Kidney capillary endothelial cell (primary cell): ENCODE measurements at regions not wholly inside any gene's neighbourhood (a gene's known extent, or its start where the extent isn't known, plus 50 kb on each side); places are given as distances from the start of the nearest gene placed in this dataset.
"Not testable (repeated sequence)": the region's sequence is repeated elsewhere in the genome, so short reads cannot be mapped to it uniquely, and the experiment has no call there.

Experiments
- DNase-seq: peaks from one replicate; pipeline ENCODE4 v3.0.0-alpha.2; 2018; ENCODE audit warnings: low spot score

- no peak for DNase-seq
Observed at GRCh38 chr5:82956600-82956999, 120.6 kb downstream of the TMEM167A start.

GRCh38 chr5:82952326-82952725 lies 124.9 kb downstream of the TMEM167A start:
- no peak for DNase-seq

DNA sequence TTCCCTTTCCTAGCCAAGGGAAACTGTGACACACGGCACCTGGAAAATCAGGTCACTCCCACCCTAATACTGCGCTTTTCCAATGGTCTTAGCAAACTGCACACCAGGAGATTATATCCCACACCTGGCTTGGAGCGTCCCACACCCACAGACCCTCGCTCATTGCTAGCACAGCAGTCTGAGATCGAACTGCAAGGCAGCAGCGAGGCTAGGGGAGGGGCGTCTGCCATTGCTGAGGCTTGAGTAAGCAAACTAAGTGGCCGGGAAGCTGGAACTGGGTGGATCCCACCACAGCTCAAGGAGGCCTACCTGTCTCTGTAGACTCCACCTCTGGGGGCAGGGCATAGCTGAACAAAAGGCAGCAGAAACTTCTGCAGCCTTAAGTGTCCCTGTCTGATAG lies 132.9 kb downstream of the TMEM167A start:
- DNase-seq = not testable (repeated sequence)

DNA sequence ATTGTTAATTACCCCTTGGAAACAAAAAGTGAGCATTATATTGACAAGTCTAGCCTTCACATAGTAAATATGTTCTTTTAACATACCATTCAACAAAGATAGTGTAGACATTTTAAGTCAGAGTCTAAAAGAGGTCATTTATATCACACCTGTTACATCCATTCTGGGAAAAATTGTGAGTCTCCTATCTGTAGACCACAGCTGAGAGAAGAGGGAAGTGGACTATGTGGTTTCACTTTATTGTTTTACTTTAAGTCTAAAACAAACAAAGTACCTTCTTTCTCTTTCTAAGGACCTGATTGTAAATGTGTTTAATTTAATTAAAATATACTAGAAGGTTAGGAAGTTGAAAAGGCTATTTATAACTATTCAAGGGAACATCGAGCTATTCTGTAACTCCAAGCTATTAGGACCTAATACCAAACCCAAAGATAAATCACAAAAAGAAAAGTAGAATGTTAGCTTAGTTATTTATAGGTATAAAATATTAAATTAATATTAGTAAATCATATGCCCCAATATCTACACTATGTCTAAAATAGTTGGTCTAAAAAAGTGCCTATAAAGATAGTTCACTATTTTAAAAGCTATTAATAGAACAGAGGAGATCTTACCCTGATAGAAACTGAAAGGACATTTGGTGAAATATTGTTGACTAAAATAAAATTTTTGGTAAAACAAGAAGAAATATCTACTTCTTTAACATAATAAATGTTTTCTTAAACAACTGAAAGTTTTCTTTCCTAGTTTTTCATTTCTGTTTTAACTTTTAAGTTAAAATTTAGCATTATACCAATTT lies 134.9 kb downstream of the TMEM167A start:
- no peak for DNase-seq

- no peak for DNase-seq
Observed at GRCh38 chr5:82938901-82939725, 138.1 kb downstream of the TMEM167A start.

DNA sequence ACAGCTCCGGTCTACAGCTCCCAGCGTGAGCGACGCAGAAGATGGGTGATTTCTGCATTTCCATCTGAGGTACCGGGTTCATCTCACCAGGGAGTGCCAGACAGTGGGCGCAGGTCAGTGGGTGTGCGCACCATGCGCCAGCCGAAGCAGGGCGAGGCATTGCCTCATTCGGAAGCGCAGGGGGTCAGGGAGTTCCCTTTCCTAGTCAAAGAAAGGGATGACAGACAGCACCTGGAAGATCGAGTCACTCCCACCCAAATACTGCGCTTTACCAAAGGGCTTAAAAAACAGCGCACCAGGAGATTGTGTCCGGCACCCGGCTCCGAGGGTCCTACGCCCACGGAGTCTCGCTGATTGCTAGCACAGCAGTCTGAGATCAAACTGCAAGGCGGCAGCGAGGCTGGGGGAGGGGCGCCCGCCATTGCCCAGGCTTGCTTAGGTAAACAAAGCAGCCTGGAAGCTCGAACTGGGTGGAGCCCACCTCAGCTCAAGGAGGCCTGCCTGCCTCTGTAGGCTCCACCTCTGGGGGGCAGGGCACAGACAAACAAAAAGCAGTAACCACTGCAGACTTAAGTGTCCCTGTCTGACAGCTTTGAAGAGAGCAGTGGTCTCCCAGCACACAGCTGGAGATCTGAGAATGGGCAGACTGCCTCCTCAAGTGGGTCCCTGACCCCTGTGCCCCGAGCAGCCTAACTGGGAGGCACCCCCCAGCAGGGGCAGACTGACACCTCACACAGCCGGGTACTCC lies 144.5 kb downstream of the TMEM167A start:
- not testable (repeated sequence) for DNase-seq

DNA sequence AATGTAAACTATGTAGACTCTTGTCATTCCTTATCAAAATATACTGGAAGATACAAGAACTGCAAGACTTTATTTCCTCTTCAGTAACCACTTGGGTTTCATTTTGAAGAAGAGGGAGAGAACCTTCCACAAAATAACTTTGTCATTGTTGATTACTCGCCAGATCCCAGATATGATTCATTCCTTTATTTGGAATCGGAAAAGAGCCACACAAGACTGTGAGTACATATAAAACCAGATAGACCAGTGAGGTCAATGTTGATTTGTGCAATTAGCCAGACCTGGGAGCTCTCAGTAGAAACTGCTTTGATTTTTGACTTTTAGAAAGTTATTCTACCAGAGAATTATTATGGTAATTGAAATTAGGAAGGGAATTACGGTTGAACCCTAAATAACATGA lies 146.1 kb downstream of the TMEM167A start:
- DNase-seq = no peak

- no peak for DNase-seq
Observed at GRCh38 chr5:82925061-82925411, 152.2 kb downstream of the TMEM167A start.

DNA sequence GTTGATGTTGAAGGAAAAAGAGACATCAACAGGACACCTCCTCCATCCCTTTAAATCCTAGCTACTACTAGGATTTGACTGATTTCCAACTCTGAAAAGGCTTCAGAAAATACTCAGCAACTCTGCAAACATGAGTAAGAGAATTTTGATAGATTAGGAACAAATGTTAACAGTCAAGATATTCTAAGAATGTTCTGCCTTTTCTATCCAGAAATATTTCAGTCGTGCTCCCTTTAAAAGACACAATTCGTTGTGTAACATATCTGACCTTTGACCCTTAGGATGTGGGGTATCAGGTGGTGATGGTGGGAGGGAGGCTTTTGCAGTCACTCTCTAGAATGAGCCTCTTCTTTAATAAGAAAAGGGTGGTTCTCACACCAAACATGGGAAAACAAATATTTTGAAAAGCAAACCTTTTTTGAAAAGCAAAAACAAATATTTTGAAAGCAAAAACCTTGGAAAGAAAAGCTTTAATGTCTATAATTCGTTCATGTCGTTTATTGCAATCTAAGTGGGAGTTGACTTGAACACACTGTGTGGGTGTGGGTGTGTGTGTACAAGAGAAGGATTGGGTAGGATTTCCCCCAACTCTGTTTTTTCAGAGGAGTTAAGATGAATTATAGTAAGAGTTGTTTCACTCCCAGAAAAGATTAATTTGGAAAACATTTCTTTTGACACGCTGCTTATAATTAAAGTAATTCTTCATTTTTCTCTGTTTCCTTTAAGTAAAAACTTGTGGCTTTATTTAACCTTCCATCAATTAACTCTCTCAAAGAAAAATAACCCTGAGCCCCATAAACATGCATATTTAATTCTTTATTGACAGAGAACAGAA lies 152.8 kb downstream of the TMEM167A start:
- DNase-seq = no peak

- no peak for DNase-seq
Observed at GRCh38 chr5:82922086-82922734, 155.0 kb downstream of the TMEM167A start.

DNA sequence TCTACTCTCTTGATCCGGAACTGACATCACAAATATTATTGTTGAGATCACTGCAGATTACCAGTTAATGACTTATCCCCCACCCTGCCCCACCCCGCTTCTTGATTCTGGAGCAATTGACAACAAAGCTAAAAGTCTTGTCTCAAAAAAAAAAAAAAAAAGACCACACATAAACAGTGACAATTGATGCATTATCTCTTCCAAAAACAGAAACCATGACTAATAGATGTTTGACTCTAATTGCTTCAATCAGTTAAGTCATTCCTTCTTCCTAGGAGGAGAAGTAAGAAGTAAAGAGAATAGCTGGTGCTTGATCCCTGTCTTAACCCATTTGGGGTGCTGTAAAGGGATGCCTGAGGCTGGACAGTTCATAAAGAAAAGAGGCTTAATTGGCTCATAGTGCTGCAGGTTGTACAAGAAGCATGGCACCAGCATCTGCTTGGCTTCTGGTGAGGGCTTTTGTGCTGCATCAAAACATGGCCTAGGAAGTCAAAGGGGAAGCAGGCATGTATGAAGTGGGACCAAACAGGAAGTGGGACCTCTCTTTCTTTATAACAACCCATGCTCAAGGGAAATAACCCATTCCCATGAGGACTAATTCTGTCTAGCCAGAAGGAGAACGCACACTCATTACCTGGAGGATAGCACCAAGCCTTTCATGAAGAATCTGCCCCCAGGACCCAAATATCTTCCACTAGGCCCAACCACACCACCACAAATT lies 158.7 kb downstream of the TMEM167A start:
- no peak for DNase-seq

DNA sequence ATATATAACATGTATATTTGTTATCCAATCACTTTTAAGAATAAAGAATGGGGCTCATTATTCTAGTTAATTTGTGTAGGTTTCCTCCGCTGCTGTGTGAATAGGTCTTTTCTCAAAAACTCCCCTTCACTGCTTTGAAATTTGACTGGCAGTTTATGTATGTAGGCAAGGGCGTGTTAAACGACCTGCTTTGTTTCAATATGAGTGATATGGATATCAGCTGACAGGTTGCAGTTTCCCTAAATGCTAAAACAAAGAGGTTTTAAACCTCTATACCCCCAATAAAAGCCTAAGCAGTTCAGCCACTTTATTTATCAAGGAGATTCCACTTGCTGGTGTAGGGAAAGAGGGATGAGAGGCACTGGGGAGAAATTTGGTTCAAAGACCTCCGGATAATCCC lies 159.6 kb downstream of the TMEM167A start:
- no peak for DNase-seq

DNA sequence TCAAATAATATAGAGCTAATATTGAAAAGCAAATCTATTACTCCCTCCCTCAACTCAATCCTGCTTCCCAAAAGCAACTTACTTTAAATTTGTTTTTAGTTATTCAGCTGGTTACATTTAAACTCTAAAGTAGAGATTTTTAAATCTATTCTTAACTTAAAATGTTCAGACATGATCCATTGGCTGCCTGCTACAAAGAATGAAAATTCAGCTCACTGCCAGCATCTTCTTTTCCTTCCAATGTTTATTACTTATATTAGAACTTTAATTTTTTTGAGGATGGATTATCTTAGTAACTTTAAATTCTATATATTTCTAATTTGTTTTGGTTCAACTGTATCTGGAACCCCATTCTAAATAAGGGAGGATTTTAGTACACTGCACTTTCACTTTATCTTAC lies 163.2 kb downstream of the TMEM167A start:
- DNase-seq = no peak

GRCh38 chr5:82912462-82912861 lies 164.7 kb downstream of the TMEM167A start:
- DNase-seq = no peak

- no peak for DNase-seq
Observed at GRCh38 chr5:82911910-82912309, 165.3 kb downstream of the TMEM167A start.

GRCh38 chr5:82910905-82911304 lies 166.3 kb downstream of the TMEM167A start:
- no peak for DNase-seq

- no peak for DNase-seq
Observed at GRCh38 chr5:82910491-82910890, 166.7 kb downstream of the TMEM167A start.

DNA sequence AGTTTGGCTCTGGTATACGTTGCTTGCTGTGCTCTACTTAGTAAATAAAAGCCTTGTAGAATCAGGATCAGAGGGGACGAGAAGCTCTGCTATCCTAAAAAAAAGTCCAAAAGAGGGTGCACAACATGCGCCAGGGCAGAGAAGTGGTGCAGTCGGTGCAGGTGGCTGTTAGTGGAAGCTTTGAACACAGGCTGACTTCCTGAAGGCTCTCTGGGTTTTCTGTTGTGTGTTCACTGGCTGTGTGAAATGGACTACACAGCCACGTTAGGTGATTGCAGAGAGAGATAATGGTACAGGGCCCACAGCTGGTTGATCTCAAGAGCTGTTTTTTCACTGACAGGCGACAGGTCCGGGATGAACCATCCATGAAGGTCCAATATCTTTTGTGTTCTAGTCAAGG lies 167.4 kb downstream of the TMEM167A start:
- no peak for DNase-seq

DNA sequence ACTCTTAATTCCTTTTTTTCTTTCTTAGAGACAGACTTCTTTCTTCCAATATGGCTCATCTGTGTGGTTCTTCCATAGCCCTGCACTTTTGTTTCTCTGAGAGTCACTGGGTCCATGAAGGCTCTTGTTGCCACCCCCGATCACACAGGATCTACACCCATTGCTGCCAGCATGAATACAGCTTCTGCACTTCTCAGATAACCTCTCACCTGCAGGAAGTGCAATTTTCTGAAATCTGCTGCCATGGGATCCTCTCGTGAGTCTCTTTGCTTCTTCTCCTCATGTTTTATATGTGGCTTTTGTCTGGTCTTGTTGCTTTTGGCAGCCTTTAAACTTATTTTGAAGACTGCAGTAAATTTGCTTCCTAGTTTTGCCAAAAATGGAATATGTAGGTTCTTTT lies 171.2 kb downstream of the TMEM167A start:
- no peak for DNase-seq

GRCh38 chr5:82901281-82901888 lies 175.8 kb downstream of the TMEM167A start:
- no peak for DNase-seq
